ENCODE measurements at regions not wholly inside any gene's neighbourhood (a gene's known extent, or its start where the extent isn't known, plus 50 kb on each side); places are given as distances from the start of the nearest gene placed in this dataset.

- H3K9ac ChIP-seq (ENCODE audit: extremely low read depth, low read length, poor library complexity, severe bottlenecking) = no peak overlapping the region
- peaks cover 22% of the 10 kb centered on the region for H3K4me1 Mint-ChIP-seq
- 85 to 86% methylated on average over 4 of the region's 4 CpGs for WGBS, 2 experiments (ENCODE audit: insufficient coverage in 1 of 2, insufficient read length in 1 of 2)
- no peak for DNase-seq
- H3K27me3 ChIP-seq (ENCODE audit: control insufficient read depth, insufficient read depth, low read length, poor library complexity, severe bottlenecking) = no peaks in the 10 kb centered on the region
- H3K4me1 ChIP-seq (ENCODE audit: control insufficient read depth, insufficient read depth, low read length) = peaks cover 17% of the 10 kb centered on the region
- H3K9me3 ChIP-seq (ENCODE audit: control insufficient read depth, low read length) = no peaks in the 10 kb centered on the region
- H3K27ac ChIP-seq (ENCODE audit: low read depth, low read length) = no peak overlapping the region
- no peak overlapping the region for H3K4me3 ChIP-seq (ENCODE audit: low read length)
- no peaks in the 10 kb centered on the region for H3K36me3 ChIP-seq (ENCODE audit: control insufficient read depth, insufficient read depth, low read length)
- H3K4me3 Mint-ChIP-seq = no peak overlapping the region
- H3K9me3 Mint-ChIP-seq = peaks cover 5% of the 10 kb centered on the region
- no peaks in the 10 kb centered on the region for H3K27me3 Mint-ChIP-seq (ENCODE audit: insufficient read depth)
- H3K36me3 Mint-ChIP-seq (ENCODE audit: low read depth) = peaks cover 5% of the 10 kb centered on the region
- H3K27ac Mint-ChIP-seq = no peak overlapping the region
- TF ChIP-seq CTCF (conservative IDR thresholded peaks at IDR 0.05) = no peak
Measured at GRCh38 chr11:127844876-127845275, 742.5 kb downstream of the ETS1 start.

DNA sequence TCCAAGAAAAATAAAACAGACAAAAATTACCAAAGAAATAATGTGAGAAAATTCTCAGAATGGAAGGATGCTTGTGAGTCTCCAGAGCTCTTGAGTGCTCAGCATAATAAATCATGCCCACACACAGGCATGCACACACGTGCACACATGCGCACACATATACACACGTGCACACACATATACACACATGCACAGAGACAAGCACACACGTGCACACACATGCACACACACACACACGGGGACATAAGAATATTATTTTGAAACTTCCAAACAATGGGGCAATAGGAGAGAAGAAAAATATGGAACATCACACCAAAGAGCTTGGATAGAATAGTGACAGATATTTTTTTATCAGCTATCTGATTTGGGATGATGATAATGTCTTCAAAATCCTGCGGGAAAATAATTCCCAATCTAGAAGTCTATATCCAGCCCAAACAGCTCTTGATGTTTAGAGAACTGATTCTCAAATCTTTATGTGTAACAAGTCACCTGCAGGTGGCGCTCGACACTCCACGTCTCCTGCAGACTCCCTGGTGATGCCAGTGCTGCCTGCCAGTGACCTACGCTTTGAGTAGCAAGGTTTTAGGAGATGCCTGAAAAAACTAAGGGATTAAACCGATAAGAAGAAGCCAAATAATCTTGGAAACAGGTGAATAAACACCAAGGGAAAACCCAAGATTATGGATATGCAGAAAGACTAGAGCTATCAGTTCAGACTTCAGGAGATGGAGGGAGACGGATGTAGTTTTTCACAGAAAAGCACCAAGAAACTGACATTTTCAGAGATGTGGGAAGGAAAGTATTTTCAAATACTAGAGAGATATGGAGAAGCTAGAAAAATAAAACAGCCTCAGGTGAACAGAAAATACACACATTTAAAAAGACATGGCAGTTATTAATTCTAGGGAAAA, 743.6 kb downstream of the ETS1 start:
- H3K4me1 ChIP-seq (ENCODE audit: control insufficient read depth, insufficient read depth, low read length) = peaks cover 17% of the 10 kb centered on the region
- no peak overlapping the region for H3K27ac Mint-ChIP-seq
- no peaks in the 10 kb centered on the region for H3K27me3 ChIP-seq (ENCODE audit: control insufficient read depth, insufficient read depth, low read length, poor library complexity, severe bottlenecking)
- DNase-seq = peak; percentile 95
- H3K4me3 Mint-ChIP-seq = no peak overlapping the region
- peaks cover 5% of the 10 kb centered on the region for H3K9me3 Mint-ChIP-seq
- WGBS, 2 experiments (ENCODE audit: insufficient coverage in 1 of 2, insufficient read length in 1 of 2) = 27 to 42% methylated on average over 9 to 12 of the region's 12 CpGs
- peaks cover 5% of the 10 kb centered on the region for H3K36me3 Mint-ChIP-seq (ENCODE audit: low read depth)
- no peak overlapping the region for H3K4me3 ChIP-seq (ENCODE audit: low read length)
- peak; percentile 93 for TF ChIP-seq CTCF (conservative IDR thresholded peaks at IDR 0.05)
- no peak overlapping the region for H3K9ac ChIP-seq (ENCODE audit: extremely low read depth, low read length, poor library complexity, severe bottlenecking)
- no peak overlapping the region for H3K27ac ChIP-seq (ENCODE audit: low read depth, low read length)
- H3K27me3 Mint-ChIP-seq (ENCODE audit: insufficient read depth) = no peaks in the 10 kb centered on the region
- no peaks in the 10 kb centered on the region for H3K36me3 ChIP-seq (ENCODE audit: control insufficient read depth, insufficient read depth, low read length)
- peaks cover 11% of the 10 kb centered on the region for H3K4me1 Mint-ChIP-seq
- no peaks in the 10 kb centered on the region for H3K9me3 ChIP-seq (ENCODE audit: control insufficient read depth, low read length)

DNA sequence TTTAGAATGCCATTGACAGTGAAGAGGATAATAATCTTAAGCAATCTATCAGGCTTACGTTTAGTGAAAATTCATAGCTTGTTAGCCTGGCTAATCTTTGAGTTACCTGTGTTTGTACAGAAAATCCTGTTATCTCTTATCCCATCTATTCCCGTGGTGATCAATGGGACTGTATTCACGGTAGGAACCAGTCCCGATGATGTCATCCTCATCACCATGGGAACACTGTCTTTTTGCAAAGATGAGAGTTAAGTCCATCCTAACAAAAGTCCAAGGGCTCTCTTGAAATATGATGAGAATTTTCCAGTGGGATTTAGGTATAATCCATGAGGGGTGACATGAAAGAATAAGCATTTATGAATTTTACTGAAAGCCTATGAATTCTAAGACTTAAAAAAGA, 762.2 kb downstream of the ETS1 start:
- Histone ChIP-seq H3K27me3 (ENCODE audit: control insufficient read depth, insufficient read depth, low read length, poor library complexity, severe bottlenecking) (no peaks in the 10 kb centered on the region), H3K9ac (ENCODE audit: extremely low read depth, low read length, poor library complexity, severe bottlenecking) (no peak overlapping the region), H3K4me1 (ENCODE audit: control insufficient read depth, insufficient read depth, low read length) (peaks cover 3% of the 10 kb centered on the region), H3K4me3 (ENCODE audit: low read length) (no peak overlapping the region), H3K36me3 (ENCODE audit: control insufficient read depth, insufficient read depth, low read length) (no peaks in the 10 kb centered on the region), H3K27ac (ENCODE audit: low read depth, low read length) (no peak overlapping the region), H3K9me3 (ENCODE audit: control insufficient read depth, low read length) (peaks cover 11% of the 10 kb centered on the region)
- peaks cover 2% of the 10 kb centered on the region for H3K36me3 Mint-ChIP-seq (ENCODE audit: low read depth)
- H3K4me3 Mint-ChIP-seq = no peak overlapping the region
- H3K27ac Mint-ChIP-seq = no peak overlapping the region
- H3K27me3 Mint-ChIP-seq (ENCODE audit: insufficient read depth) = peaks cover 2% of the 10 kb centered on the region
- H3K9me3 Mint-ChIP-seq = peaks cover 7% of the 10 kb centered on the region
- no peak for TF ChIP-seq CTCF (conservative IDR thresholded peaks at IDR 0.05)
- H3K4me1 Mint-ChIP-seq = peaks cover 25% of the 10 kb centered on the region
- WGBS, 2 experiments (ENCODE audit: insufficient coverage in 1 of 2, insufficient read length in 1 of 2) = 84 to 100% methylated on average over 1 to 4 of the region's 4 CpGs
- DNase-seq = no peak
